ENCODE measurements at regions not wholly inside any gene's neighbourhood (a gene's known extent, or its start where the extent isn't known, plus 50 kb on each side); places are given as distances from the start of the nearest gene placed in this dataset.

DNA sequence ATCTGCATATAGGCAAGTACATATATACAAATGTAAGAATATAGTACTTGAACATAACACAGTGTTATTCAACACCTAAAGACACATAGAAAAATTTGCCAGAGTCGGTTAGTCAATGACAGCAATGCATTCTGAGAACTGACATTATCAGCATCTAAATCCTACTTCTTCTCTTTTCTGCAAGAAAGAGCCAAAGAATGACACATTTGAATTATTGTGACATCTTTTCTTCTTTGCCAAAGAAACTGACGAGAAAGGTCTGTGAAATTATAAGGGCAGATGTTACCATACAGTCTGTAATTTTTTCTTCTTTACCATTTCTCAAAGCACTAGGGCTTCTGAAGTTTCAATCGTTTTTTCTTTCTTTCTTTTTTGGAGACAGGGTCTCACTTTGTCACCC is 350.9 kb upstream of the NBEA start:
- no peak for DNase-seq

DNA sequence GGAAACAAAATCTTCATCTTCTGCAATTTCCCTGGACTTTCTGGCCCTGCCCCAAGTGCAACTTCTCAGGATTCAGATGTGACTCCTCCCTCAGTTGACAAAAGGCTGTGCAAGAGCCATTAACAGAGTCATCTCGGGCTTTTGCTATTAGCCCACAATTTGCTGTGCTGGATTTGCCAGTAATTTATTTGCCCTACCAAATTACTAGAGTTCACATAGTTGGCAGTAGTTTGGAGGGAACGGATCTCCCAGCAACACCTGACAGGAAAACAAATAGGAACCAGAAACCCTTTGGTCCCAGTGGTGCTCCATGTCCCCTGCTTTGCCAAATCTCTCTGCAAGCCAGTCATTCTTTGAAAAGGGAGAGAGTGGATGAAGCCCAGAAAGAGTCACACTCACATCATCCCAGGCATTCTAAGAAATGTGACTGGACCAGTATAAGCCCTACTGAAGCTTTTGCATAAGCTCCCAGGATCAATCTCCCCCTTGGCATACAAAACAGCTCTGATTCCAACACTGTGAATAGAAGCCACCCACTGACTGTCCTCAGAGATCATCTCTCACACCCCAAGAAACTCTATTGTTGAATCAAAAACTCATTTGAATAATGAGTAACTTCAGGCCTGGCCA is 350.1 kb upstream of the NBEA start:
- no peak for DNase-seq

DNA sequence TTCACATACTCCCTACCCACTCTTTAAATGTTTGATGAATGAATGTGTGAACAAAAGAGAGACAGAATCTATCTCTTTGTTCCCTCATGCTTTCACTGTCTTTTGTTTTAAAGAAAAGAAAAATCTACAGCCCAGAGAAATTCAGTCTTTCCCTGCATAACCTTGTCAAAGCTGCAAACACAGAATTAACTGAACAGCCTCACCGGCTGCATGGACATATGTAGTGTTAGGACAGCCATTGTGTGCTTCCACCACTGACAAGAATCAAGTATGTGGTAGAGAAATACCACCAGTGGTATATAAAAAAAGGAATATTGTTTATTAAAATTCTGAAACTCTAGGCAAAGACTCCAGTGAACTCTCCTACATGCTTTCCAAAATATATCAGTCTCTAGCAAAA is 348.4 kb upstream of the NBEA start:
- no peak for DNase-seq

DNA sequence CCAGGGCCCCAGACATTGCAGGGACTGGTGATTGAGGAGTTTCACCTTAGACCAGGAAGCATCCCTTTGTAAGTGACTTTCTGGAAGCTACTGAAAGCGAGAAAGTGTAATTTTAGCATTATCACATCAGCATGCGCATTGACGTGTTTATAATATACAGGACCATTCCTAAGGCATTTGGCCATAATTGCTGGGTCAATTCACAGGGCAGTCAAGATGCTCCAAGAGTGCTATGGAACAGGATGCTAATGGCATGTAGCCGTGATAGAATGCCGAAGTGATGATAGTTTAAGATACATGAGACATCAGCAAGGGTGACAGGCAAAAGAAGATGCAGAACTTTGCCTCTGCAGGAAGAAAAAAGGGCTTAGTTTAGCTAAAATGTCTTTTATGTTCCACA is 347.6 kb upstream of the NBEA start:
- DNase-seq, result no peak

DNA sequence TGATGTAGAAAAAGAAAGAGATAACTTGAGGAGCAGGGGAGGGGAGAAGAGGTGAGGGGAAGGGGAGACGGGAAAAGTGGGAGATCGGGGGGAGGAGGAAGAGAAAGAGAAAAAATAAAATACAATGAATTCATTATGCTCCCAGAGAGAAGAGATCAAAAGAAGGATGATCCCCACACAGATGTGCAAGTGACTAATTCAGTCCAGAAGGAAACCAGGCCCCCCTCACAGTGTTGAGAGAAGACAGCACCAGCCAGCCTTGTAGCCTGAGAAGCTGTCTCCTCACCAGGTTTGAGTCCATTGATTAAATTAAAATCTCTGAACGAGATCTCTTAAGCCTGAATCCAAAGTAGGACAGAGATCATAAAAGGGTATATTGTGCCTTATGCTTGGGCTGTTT is 333.7 kb upstream of the NBEA start:
- no peak for DNase-seq

DNA sequence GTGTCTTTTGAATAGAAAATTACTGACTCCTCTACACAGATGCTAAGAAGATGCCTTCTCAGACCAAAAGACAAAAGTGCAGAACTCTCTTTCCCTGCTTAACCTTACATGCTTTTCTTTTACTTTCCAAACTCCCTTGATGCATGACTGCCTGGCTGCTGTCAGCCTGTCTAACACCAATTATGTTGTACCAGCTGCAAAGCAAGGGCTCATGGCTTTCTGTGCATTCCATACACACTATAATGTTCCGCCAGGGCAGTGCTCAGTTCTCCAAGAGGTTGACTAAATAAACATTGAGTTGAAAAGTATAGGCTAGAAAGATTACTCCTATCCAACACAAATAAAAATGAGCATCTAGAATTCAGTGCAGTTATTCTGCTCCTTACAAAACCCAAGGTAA is 330.4 kb upstream of the NBEA start:
- DNase-seq, result no peak

DNA sequence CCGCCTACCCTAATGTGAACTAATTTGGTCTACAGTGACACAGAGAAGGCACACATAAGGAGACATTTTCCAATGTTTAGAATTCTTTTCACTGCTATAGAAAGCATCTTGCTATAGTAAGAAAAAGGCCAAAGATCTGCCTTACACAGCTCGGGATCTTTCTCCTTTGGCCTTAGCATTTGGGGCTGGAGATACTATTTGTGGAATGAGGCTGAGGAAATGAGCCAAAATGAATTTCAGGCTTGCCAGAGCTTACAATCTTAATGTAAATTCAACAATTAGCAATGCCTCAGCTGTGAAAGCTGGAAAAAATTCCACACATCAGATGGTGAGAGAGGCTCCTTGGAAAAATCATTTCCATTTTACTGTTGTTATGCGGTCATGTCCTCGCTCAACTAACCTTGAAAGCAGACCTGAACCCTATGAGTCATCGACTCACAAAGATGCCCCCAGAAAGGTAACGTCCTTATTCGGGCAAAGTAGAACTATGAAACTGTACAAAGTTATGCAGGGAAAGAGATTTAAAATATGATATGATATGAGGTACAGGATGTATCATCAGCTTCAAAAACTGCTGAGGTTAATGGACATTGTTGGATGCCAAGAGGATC is 324.5 kb upstream of the NBEA start:
- no peak for DNase-seq

DNA sequence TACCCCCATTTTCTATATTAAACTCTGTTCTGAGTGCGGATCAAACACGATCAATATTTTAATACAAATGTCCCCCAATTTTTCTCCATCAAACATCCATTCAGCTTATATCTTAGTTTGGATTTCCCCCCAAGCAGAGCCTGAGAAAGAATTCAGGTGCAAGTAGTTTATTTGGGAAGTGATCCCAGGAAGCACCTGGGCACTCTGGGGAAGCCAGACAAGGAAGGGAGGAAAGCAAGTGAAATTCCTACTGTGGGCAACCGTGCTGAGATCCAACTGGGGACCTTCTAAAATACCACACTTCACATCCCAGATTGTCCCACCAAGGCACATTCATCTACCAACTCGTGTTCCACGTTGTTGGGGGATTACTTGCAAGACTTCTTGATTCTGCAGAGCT is 323.4 kb upstream of the NBEA start:
- no peak for DNase-seq

DNA sequence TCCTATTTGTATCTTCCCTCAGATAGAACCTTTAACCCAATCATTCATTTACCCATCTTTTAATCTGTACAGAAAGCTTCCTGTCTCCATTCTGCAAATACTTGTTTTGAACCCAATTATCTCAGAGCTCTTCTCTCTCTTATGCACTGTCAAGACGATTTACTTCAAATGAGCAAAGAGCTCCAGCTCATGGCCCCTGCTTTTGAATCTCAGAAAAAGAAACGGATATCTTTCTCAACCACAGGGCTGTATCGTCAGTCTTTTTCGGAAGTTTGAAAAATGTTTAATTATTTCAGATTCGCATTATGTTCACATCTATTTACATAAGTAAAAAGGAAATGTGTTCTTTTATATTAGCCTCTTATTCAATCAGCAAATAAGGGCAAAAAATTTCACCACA is 322.7 kb upstream of the NBEA start:
- DNase-seq, result no peak

DNA sequence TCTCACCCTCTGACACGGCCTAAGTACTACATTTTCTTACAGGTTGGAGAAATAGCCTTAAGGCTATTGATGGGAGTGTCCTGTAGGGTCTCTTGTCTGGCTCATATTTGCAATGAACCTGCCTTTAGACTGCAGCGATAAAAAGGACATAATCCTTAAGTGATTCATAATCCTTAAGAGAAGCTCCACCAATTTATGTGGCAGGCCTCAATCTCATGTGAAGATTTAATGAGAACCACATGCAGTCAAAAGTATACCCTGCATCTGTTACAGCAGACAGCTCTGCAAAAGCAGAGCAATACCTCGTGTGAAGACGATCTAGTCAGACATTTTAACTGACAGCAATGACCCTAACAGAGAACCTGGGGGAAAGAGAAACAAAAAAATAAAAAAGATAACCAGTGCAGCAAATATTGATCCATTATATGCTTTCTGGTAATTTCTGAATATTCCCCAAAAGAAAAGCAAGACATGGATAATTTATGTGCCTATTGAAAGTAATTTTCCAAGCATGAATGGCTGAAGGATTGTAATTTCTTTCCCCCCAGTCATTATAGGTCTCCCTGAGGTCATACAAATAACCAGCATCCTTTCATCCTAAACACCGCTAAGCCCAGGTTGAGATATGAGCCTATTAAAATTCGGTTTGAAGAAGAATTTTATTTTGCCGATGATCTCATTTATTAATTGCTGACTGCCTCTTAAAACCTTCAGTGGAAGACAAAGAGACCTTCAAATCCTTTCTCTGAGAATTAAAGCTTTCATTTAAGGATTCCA is 321.8 kb upstream of the NBEA start:
- no peak for DNase-seq

DNA sequence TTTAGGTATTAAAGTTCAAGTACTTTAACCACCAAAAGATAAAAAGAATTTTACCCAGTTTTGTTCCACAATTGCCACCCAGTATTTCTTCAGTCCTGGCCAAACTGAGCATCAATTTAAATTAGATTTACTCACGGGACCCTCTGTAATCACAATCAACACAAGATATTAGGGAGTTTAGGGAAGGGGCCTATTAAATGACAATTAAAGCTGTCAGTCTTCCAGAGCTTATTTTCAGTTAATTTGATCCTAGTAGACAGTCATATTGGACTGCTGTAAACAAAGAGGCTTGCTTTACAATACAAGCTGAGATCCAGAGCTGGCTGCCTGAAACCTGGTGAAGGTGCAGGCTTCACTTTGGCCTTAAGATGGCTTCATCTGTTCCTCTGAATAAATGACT is 321.2 kb upstream of the NBEA start:
- no peak for DNase-seq

DNA sequence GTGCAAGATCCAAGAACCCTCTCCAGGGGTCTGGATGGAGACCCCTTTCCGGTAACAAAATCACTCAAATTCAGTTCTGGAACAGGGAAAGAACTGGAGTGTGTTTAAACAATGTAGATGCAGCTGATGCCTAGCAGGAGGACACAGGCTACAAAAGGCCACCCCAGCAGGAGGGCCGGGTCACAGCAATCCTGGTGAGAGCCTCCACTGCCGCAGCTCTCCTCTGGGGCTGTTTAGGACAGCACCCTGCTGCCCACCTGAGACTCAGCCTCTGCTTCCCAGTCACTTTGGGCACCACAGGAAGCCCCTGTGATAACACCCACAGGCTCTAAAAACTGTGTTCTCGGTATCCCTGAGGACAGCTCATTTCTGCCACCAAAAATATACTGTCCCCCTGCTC is 318.7 kb upstream of the NBEA start:
- DNase-seq, result no peak

DNA sequence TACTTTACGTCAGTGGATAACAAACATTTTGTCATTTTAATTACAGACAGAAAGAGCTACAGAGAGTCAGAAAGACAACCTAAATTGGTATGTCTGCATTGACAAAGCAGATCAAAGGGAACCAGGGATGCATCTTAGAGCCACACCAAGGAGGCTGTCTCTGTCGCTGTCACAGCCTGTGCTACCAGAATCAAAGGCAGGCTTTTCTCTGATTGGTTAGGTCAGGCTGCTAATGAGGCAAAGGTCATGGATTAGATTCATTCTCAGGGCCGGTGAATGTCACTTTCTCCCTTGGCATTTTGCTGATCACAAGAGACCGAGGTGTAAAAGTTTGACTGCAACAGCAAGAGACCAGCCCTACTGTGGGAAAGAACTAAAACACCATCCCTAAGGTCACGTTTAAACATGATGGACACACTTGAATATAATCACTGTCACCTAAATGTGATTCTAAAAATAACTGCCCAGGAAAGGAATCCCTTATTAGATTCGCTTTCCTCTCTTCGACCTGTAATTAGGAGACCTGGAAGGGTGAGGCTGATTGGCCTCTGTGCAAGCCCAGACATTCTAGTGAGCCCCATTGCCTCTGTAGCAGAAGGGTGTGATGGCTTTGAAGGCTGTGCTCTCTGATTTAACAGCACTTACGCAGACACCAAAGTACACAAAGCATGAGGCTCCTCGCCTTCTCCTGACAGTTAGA is 314.4 kb upstream of the NBEA start:
- no peak for DNase-seq

DNA sequence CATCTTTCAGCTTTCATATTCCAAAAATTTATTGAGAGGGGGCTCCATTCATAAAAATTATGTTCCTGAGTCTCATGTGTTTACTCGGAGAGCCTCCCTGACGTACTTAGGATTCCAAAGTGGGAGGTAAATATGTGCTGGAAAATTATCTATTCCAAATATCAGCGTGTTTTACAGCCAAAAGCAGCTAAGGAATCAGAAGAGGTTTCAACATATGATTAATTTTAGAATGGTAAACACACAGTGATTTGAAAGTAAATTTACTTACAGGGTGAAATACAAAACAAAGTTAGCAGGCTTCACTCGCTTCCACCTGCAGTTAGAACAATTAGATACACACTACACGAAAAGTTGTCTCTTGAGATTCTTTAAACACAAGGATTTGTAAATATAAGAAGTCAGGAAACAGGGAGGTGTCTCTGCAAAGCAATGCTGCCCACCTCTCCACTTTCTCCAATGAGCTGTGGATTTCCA is 313.8 kb upstream of the NBEA start:
- DNase-seq, result no peak

DNA sequence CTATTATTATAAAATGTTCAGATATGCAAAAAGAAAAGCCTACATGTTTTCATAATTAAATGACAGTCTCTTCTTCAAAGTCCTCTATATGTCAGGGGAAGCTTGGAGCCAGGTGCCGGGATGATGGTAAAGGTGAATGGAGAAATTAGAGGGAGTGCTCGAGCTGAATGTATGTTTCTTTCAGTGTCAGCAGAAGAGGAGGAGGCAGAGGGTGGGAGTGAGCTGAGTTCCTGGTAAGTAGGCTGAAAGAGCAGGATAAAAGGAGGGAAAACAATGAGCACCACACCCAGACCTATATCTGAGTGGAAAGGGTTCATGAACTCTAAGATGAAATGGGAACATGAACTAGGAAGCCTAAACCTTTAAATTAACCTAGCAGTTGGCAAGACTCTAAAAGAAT is 307.6 kb upstream of the NBEA start:
- no peak for DNase-seq

DNA sequence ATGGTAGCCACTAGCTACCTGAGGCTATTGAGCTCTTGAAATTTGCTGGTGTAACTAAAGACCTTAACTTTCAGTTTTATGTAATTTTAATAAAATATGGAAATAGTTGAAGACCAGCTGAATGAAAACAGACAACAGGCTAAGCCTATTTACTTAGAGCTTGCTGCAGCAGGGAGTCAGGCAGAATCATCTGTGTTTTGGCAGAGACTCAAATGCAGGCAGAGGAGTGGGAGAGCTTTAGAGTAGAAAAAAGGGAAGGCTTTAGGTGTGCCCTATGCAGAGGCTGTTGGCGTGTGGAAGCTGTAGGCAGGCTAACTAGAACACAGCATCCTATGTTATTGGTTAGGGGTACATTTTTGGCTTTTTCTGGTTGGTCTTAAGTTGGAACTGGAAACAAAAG is 304.9 kb upstream of the NBEA start:
- no peak for DNase-seq

DNA sequence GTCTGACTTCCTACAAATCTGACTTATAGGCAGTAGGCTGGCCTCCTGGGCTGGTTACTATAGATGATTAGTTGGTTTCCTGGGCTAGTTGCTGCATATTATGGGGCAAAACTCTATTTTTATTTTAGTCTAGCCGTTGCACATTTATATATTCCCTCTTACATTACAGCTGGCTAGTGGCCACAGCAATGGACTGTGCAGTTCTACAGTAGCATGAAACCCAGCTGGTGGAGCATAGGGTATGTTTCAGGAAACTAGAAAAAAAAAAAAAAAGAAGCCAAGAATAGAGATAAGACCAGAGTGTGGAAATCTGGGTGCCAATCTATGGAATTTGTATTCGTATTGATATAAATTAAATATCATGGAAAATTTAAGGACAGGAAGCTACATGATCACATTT is 304.4 kb upstream of the NBEA start:
- no peak for DNase-seq

DNA sequence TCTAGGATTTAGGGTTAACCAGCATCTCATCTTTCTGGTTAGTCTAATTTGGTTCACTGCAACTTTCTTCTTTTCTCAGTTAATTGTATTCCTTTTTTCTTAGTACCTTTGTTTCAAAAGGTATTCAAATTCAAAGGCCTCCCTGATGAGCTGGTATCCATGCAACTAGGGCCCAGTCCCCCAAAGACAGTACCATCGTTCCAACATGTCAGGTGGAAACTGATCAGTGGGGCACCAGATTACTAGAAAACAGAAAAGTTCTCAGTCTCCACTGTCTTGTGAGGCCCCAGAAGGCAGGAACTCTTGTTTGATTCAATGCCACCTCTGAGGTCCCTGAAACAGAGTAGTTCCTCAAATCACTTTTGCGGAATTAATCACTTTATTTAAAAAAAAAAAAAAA is 303.2 kb upstream of the NBEA start:
- no peak for DNase-seq

DNA sequence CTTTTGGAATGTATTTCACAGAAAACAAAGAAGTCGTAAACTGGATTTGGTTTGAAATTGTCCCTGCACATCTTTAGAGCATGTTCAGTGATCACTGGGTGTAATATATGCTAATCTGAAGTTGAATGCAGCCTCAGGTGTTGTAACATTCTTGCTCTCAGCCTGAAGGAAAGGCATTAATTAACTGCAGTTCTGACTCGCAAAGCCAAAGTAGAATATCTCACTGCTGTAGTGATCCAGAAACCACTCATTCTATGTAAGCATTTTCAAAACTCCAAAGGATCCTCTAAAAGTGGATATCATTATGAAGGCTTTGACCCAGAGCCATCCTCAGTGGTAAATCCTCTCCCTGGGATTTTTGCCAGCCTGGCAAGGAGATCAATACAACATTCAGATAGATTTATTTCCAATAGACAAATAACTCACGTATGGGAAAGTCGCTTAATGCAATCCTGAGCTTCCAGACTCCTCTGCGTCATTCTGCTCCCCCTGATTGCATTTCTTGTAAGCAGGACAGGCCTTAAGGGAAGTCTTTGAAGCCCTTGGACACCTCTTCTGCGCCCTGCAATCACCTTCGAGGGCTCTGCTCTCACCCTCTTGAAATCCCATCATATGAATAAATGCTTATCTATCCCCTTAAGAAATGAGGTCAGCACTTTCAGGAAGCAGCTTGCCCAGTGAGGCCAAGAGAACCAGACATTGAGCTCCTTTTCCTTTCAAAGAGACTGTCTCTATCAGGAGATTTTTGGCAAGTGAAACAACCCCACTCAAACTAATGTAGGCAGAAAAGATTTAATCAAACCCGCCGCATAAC is 301.7 kb upstream of the NBEA start:
- no peak for DNase-seq

DNA sequence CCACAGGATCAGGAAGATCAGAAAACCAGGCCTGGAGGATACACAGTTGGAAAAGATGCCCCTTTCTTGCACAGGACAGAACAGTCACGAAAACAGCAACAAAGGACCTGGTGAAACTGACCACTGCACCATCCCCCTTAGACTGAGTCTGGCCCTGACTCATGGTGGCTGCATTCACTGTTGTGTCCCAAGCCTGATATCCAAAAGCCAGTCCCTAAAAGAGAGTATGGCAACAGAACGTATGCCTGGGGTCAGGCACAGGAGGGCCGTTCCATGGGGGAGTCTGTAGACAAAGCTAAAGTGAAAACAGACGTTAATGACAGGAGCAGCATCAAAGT is 301.1 kb upstream of the NBEA start:
- DNase-seq, result no peak

DNA sequence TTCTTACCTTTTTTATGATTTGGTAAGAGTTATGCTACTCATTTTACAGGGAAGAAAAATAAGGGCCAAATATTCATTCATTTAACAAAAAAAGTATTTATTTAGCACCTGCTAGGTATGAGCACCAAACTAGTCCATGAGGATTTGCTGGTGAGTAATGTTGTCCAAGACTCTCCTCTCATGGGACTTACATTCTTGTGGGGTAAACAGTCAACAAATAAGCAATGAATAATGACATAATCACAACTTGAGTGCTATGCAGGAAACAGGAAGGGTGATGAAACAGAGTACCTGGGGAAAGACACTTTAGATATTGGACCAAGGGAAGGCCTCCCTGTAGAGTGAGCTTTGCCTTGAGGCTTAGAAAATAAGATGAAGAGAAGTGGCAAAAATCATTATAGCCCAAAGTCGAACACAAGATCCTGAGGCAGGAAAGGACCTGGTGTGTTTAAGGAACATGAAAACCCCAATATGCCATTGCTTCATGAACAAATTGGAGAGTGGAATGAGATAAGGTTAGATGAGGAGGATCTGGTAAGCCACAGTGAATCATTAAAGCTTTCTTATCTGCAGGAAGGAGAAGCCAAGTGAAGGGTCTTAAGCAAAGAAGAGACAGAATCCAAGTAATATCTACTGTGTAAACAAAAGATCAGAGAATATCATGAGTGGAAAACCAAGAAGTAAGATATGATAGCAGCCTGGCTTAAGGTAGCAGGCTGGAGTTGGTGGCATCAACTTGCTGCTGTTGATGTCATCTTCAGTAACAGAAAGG is 294.5 kb upstream of the NBEA start:
- no peak for DNase-seq

DNA sequence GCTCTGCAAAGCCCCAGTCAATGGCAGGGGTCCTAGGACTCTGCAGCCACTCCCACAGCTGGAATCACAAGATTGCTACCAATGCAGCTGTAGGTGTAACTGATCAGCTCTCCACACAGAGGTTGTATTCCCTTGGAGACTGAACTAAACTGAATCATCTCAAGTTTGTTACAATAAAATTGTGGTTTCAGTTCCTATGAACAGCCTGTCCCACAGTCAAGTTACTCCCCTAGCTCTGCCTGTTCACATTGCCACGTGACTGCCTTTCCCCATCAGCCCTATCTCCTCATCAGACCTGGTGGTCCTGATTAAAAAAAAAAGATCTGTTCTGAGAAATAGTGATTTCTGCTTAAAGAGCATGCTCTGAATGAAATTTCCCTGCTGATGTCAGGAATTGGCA is 287.9 kb upstream of the NBEA start:
- no peak for DNase-seq

All from activated CD4-positive, alpha-beta T cell treated with anti-CD3 and anti-CD28 coated beads for 4 hours (primary cell).